A549 (cell line): ENCODE measurements at regions not wholly inside any gene's neighbourhood (a gene's known extent, or its start where the extent isn't known, plus 50 kb on each side); places are given as distances from the start of the nearest gene placed in this dataset.

Source experiments
- CTCF ChIP-seq: fragments of >200 bp; sonication (Bioruptor Twin); formaldehyde crosslinking; IDR thresholded peaks from 3 replicates; pipeline ENCODE4 v1.5.1; 2016
- EP300 ChIP-seq, 2 experiments: fragments of >200 bp; sonication (Bioruptor Twin); formaldehyde crosslinking; IDR thresholded peaks; 2 replicates in 1 of 2; 3 replicates in 1 of 2; pipeline ENCODE4 v1.6.1; 2016 to 2017
- RCOR1 ChIP-seq: fragments of 150-350 bp; IDR thresholded peaks from 2 replicates; pipeline ENCODE4 v1.6.1; 2014; ENCODE audit warnings: antibody characterized with exemption, low read length, low read depth

GRCh38 chrX:113522814-113523213, 682.2 kb upstream of the AMOT start:
- TF ChIP-seq RCOR1: no peak
- TF ChIP-seq CTCF: no peak
- TF ChIP-seq EP300 (IDR thresholded peaks at IDR 0.05): no peak
